HG03103 (cell line): ENCODE measurements at regions not wholly inside any gene's neighbourhood (a gene's known extent, or its start where the extent isn't known, plus 50 kb on each side); places are given as distances from the start of the nearest gene placed in this dataset.

Experiments used
- ATAC-seq: cut with Tn5 transposase; IDR thresholded peaks from one replicate; pipeline ENCODE4 v1.9.1; 2021; ENCODE audit warnings: low read depth; ENCODE audit not compliant: unreplicated experiment

DNA sequence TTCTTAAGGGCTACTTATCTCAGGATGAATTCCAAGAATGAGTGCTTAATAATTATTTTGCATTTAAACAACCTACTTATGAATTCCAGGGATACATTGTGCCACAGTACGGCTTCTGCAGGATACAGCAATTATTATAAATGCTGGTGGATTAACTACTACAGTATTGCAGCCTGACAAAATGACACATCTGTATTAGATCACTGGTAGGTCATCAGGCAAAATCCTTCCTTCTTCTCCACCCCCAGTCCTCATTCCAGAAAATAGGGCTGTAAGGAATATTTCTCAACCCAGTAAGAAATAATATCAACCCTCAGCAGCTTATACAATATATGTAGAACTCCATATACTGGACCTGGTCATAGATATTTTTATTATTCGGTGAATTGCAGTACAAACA is 79.3 kb upstream of the RORA start:
- no peak for ATAC-seq

DNA sequence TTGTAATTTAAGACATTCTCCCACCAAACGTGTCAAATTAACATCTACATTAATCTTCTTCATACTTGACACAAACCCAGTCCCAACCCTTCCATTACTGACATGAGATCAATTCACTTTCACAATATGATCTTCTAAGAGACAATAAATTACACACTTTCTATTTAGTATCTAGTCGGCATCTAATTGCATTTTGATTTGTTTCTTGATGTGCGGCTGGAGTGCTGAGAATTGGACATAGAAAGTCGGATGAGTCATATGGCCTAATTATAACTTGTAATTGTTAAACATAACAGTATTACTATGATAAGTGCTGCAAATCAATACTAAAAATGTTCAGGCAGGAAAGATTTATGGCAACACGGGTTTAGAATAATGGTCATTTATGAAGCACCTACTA is 78.4 kb upstream of the RORA start:
- ATAC-seq: no peak

DNA sequence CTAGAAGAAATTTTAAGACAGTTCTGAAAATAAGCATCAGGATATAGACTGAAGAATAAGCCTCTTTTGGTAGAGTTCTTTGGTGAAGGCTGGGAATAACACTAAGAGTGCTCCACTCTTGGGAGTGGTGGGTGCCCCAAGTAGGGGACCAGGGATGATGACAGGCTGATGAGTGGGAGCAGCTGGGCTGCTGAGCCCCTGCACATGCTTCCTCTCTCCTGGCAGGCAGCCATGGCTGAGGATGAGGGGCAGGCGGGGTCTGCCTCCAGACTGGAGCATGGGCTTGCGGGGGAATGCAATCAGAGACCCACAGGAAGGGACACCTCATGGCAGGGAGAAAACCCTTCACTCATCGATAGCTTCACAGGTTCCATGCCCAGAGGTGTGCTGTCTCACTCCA is 72.6 kb upstream of the RORA start:
- no peak for ATAC-seq

DNA sequence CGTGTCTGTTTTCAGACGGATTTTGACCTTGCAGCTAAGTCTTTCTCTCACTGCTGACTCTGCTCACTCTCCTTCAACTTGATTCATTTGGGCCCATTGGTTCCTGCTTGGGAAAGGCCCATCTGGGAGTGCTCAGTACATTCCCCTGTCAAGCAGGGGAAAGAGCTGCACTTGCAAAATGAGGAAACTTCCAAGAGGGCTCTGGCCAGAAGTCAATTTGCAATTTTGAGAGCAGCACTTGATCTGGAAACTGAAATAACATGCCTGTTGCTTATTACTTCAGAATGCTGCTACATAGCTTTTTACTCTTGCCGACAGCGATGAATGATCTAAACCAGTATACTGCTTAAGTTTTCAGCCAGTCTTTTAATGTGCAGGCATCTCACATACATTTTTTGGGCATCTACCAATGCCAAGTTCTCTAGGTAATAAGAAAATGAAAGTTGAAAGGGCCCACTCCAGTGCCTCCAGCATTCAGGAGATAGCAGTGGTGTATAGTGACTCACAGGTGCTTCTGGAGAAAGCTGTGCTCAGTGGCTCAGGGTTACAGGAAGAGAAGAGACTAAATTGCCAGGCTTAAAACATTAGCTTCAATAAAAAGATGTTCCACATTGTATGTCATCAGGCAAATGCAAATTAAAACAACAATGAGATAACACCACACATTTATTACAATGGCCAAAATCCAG is 70.1 kb upstream of the RORA start:
- no peak for ATAC-seq

DNA sequence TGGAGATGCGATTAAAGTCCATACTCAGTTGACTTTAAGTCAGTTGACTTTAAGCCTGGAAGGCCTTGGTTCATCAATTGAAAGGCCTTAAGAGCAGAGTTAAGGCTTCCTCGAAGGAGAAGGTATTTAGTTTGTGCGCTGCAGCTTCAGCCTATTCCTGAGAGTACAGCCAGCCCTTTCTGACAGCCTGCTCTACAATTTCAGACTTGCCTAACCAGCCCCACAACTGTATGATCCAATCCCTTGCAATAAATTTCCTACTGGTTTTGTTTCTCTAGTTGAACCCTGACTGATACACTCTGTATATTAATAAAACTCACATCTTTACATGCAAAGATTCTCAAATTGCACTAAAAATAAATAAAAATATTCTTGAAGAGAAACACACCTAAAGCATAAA is 66.1 kb upstream of the RORA start:
- ATAC-seq: no peak

DNA sequence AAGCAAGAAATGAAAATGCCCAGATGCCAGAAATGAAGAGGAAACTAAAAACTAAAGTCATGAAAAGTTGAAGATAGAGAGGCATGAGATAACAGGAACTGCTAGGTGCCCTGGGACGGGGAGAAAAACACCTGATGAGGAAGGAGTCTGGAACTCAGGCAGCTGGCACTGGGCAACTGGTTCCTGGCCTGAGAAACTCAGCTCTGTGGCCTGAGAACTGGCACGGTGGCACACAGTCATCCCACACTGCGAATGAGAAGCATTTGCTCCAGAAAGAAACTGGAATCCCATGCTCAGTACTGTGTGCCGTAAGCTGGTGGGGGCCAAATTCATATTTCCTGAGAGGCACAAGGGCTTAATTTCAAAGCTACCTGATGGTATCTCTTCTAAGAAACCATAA is 53.6 kb upstream of the RORA start:
- no peak for ATAC-seq

DNA sequence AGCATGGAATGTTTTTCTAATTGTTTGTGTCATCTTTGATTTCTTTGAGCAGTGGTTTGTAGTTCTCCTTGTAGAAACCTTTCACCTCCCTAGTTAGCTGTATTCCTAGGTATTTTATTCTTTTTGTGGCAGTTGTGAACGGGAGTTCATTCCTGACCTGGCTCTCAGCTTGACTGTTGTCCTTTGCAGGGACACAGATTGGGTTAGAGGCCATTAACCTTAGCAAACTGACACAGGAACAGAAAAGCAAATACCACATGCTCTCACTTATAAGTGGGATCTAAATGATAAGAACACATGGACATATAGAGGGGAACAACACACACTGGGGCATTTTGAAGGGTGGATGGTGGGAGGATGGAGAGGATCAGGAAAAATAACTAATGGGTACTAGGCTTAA is 52.2 kb upstream of the RORA start:
- ATAC-seq: no peak
